ENCODE measurements at regions not wholly inside any gene's neighbourhood (a gene's known extent, or its start where the extent isn't known, plus 50 kb on each side); places are given as distances from the start of the nearest gene placed in this dataset.

DNA sequence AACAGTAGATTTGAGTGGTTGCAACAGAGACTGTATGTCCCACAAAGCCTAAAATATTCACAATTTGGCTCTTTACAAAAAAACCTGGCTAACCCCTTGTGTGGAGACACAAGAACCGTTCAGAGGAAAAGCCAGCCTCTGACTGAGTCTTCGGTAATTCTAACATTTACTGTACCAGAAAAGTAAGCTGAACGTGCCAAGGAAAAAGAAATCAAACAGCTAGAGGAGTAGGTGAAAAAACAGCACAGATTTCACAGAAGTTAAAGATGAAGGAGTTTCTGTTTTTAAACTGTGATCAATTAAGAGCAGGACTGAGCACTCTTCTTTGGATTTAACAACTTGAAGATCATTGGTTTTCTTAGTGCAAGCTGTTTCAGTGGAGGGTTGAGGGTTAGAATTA is 424.7 kb upstream of the KIRREL3 start:
- no peak for TF ChIP-seq EZH2phosphoT487 (IDR thresholded peaks at IDR 0.05; ENCODE audit: borderline replicate concordance, low read length)
- TF ChIP-seq, protein P1, sequence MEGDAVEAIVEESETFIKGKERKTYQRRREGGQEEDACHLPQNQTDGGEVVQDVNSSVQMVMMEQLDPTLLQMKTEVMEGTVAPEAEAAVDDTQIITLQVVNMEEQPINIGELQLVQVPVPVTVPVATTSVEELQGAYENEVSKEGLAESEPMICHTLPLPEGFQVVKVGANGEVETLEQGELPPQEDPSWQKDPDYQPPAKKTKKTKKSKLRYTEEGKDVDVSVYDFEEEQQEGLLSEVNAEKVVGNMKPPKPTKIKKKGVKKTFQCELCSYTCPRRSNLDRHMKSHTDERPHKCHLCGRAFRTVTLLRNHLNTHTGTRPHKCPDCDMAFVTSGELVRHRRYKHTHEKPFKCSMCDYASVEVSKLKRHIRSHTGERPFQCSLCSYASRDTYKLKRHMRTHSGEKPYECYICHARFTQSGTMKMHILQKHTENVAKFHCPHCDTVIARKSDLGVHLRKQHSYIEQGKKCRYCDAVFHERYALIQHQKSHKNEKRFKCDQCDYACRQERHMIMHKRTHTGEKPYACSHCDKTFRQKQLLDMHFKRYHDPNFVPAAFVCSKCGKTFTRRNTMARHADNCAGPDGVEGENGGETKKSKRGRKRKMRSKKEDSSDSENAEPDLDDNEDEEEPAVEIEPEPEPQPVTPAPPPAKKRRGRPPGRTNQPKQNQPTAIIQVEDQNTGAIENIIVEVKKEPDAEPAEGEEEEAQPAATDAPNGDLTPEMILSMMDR (IDR thresholded peaks at IDR 0.05; ENCODE audit: low read depth, low read length, poor library complexity, severe bottlenecking), result no peak

Measured in DOHH2 (cell line).